ENCODE measurements at regions not wholly inside any gene's neighbourhood (a gene's known extent, or its start where the extent isn't known, plus 50 kb on each side); places are given as distances from the start of the nearest gene placed in this dataset.

- Histone ChIP-seq H3K27me3 (ENCODE audit: control insufficient read depth, insufficient read depth, low read length) (no peaks in the 10 kb centered on the region), H3K4me1 (ENCODE audit: control insufficient read depth, insufficient read depth, low read length) (no peaks in the 10 kb centered on the region), H3K27ac (ENCODE audit: low read length) (no peak overlapping the region), H3K4me3 (ENCODE audit: low read depth in 2 of 2, low read length in 2 of 2) (no peak overlapping the region), H3K9me3 (ENCODE audit: control insufficient read depth, insufficient read depth, low read depth, low read length) (no peaks in the 10 kb centered on the region), H3K36me3 (ENCODE audit: control insufficient read depth, insufficient read depth, low read length) (no peaks in the 10 kb centered on the region)
- ATAC-seq (no peak), DNase-seq (ENCODE audit: low read depth, low spot score) (no peak)
- in situ Hi-C loops (cut with HindIII; ENCODE audit: low pct_unique_long_range_greater_than_20kb, low sequenced_read_pairs): no loop called here
- intact Hi-C loops (cut with micrococcal nuclease; ENCODE audit: unreplicated experiment): no loop called here
- BruUV-seq (replicated peaks): no TSS peak
- ChIA-PET CTCF (no interaction called here), POLR2A (no interaction called here)
- no peak for TF ChIP-seq TCF7L2 (IDR thresholded peaks at IDR 0.05; ENCODE audit: low read depth, low read length)
- no peak for TF ChIP-seq POLR2AphosphoS5 (IDR thresholded peaks at IDR 0.05; ENCODE audit: low read depth, low read length)
- no peak for TF ChIP-seq REST (IDR thresholded peaks at IDR 0.05; ENCODE audit: insufficient read depth in 1 of 2, low read depth in 2 of 2, low read length in 1 of 2)
- TF ChIP-seq SIN3A (IDR thresholded peaks at IDR 0.05; ENCODE audit: borderline replicate concordance, insufficient read depth, low read depth, low read length): no peak
- TF ChIP-seq CTCF (IDR thresholded peaks at IDR 0.05): no peak
Observed at GRCh38 chr13:42373048-42373812, 101.3 kb downstream of the AKAP11 start.

- Histone ChIP-seq H3K36me3 (ENCODE audit: control insufficient read depth, insufficient read depth, low read length) (no peaks in the 10 kb centered on the region), H3K4me3 (ENCODE audit: low read depth in 2 of 2, low read length in 2 of 2) (no peak overlapping the region), H3K27ac (ENCODE audit: low read length) (no peak overlapping the region), H3K4me1 (ENCODE audit: control insufficient read depth, insufficient read depth, low read length) (no peaks in the 10 kb centered on the region), H3K27me3 (ENCODE audit: control insufficient read depth, insufficient read depth, low read length) (no peaks in the 10 kb centered on the region), H3K9me3 (ENCODE audit: control insufficient read depth, insufficient read depth, low read depth, low read length) (no peaks in the 10 kb centered on the region)
- ChIA-PET CTCF (no interaction called here), POLR2A (no interaction called here)
- ATAC-seq: no peak
- no peak for DNase-seq (ENCODE audit: low read depth, low spot score)
- no TSS peak for BruUV-seq (replicated peaks)
- TF ChIP-seq REST (IDR thresholded peaks at IDR 0.05; ENCODE audit: insufficient read depth in 1 of 2, low read depth in 2 of 2, low read length in 1 of 2) (no peak), SIN3A (IDR thresholded peaks at IDR 0.05; ENCODE audit: borderline replicate concordance, insufficient read depth, low read depth, low read length) (no peak), TCF7L2 (IDR thresholded peaks at IDR 0.05; ENCODE audit: low read depth, low read length) (no peak), CTCF (IDR thresholded peaks at IDR 0.05) (no peak), POLR2AphosphoS5 (IDR thresholded peaks at IDR 0.05; ENCODE audit: low read depth, low read length) (no peak)
- intact Hi-C loops (cut with micrococcal nuclease; ENCODE audit: unreplicated experiment): no loop called here
- in situ Hi-C loops (cut with HindIII; ENCODE audit: low pct_unique_long_range_greater_than_20kb, low sequenced_read_pairs): no loop called here
Observed at GRCh38 chr13:42375663-42376062, 103.7 kb downstream of the AKAP11 start.
